IgD-negative memory B cell (primary cell): ENCODE measurements at regions not wholly inside any gene's neighbourhood (a gene's known extent, or its start where the extent isn't known, plus 50 kb on each side); places are given as distances from the start of the nearest gene placed in this dataset.

ENCODE experiments used
- H3K27ac Mint-ChIP-seq, 3 donors: one replicate each; pipeline ENCODE4 v1.8.0; 2020 to 2022; ENCODE audit warnings: mild to moderate bottlenecking in 3 of 3, mixed read lengths in 3 of 3, moderate library complexity in 1 of 3
- H3K27me3 Mint-ChIP-seq: one replicate; pipeline ENCODE4 v1.8.0; 2021; ENCODE audit warnings: mixed read lengths
- H3K36me3 Mint-ChIP-seq: one replicate; pipeline ENCODE4 v1.8.0; 2020; ENCODE audit warnings: mild to moderate bottlenecking, mixed read lengths
- H3K4me1 Mint-ChIP-seq, 3 donors: one replicate each; pipeline ENCODE4 v1.8.0; 2020 to 2022; ENCODE audit warnings: mixed read lengths in 3 of 3, mild to moderate bottlenecking in 1 of 3
- H3K4me3 Mint-ChIP-seq, 4 donors: one replicate each; pipeline ENCODE4 v1.8.0; 2020 to 2022; ENCODE audit warnings: mild to moderate bottlenecking in 4 of 4, mixed read lengths in 4 of 4, moderate library complexity in 3 of 4
- H3K9me3 Mint-ChIP-seq, 3 donors: one replicate each; pipeline ENCODE4 v1.8.0; 2020 to 2021; ENCODE audit warnings: mixed read lengths in 3 of 3, mild to moderate bottlenecking in 1 of 3

GRCh38 chr14:44166611-44167010, 340.5 kb downstream of the FSCB start:
- Mint-ChIP-seq H3K27me3 (no peaks in the 10 kb centered on the region), H3K27ac (no peak overlapping the region), H3K9me3 (peaks cover 0 to 7% (median 5%) of the 10 kb centered on the region in 3 donors), H3K4me1 (no peaks in the 10 kb centered on the region), H3K4me3 (no peak overlapping the region), H3K36me3 (no peaks in the 10 kb centered on the region)

GRCh38 chr14:44165936-44166335, 341.1 kb downstream of the FSCB start:
- Mint-ChIP-seq H3K4me1 (no peaks in the 10 kb centered on the region), H3K27ac (no peak overlapping the region), H3K36me3 (no peaks in the 10 kb centered on the region), H3K9me3 (peaks cover 2 to 7% (median 5%) of the 10 kb centered on the region in 3 donors), H3K4me3 (no peak overlapping the region), H3K27me3 (no peaks in the 10 kb centered on the region)

- H3K4me3 Mint-ChIP-seq: no peak overlapping the region
- H3K4me1 Mint-ChIP-seq: no peaks in the 10 kb centered on the region
- H3K27me3 Mint-ChIP-seq: no peaks in the 10 kb centered on the region
- no peaks in the 10 kb centered on the region for H3K36me3 Mint-ChIP-seq
- H3K9me3 Mint-ChIP-seq: peaks cover 2 to 7% (median 5%) of the 10 kb centered on the region in 3 donors
- no peak overlapping the region for H3K27ac Mint-ChIP-seq
Observed at GRCh38 chr14:44165286-44165685, 341.8 kb downstream of the FSCB start.

GRCh38 chr14:44163946-44164345, 343.1 kb downstream of the FSCB start:
- H3K27me3 Mint-ChIP-seq: no peaks in the 10 kb centered on the region

GRCh38 chr14:44162197-44162596, 344.9 kb downstream of the FSCB start:
- no peaks in the 10 kb centered on the region for H3K4me1 Mint-ChIP-seq
- H3K27me3 Mint-ChIP-seq: no peaks in the 10 kb centered on the region
- H3K4me3 Mint-ChIP-seq: no peak overlapping the region
- no peak overlapping the region for H3K27ac Mint-ChIP-seq
- H3K9me3 Mint-ChIP-seq: peaks cover 2 to 13% (median 5%) of the 10 kb centered on the region in 3 donors
- H3K36me3 Mint-ChIP-seq: no peaks in the 10 kb centered on the region

More at GRCh38 chr14:44163946-44164345, 343.1 kb downstream of the FSCB start:
- peaks cover 2 to 7% (median 5%) of the 10 kb centered on the region in 3 donors for H3K9me3 Mint-ChIP-seq
- H3K27ac Mint-ChIP-seq: no peak overlapping the region
- no peaks in the 10 kb centered on the region for H3K4me1 Mint-ChIP-seq
- H3K36me3 Mint-ChIP-seq: no peaks in the 10 kb centered on the region
- no peak overlapping the region for H3K4me3 Mint-ChIP-seq

GRCh38 chr14:44154874-44155273, 352.2 kb downstream of the FSCB start:
- Mint-ChIP-seq H3K36me3 (no peaks in the 10 kb centered on the region), H3K4me1 (peaks cover 0 to 5% (median 3%) of the 10 kb centered on the region in 3 donors), H3K4me3 (no peak overlapping the region), H3K27ac (no peak overlapping the region), H3K9me3 (peaks cover 3 to 7% (median 7%) of the 10 kb centered on the region in 3 donors), H3K27me3 (no peaks in the 10 kb centered on the region)

- no peak overlapping the region for H3K4me3 Mint-ChIP-seq
- no peaks in the 10 kb centered on the region for H3K27me3 Mint-ChIP-seq
- no peak overlapping the region for H3K27ac Mint-ChIP-seq
- no peaks in the 10 kb centered on the region for H3K36me3 Mint-ChIP-seq
- peaks cover 3 to 7% (median 7%) of the 10 kb centered on the region in 3 donors for H3K9me3 Mint-ChIP-seq
- H3K4me1 Mint-ChIP-seq: peaks cover 0 to 5% (median 3%) of the 10 kb centered on the region in 3 donors
Observed at GRCh38 chr14:44154446-44154845, 352.6 kb downstream of the FSCB start.

- Mint-ChIP-seq H3K4me1 (peaks cover 0 to 5% (median 3%) of the 10 kb centered on the region in 3 donors), H3K4me3 (no peak overlapping the region), H3K9me3 (peaks cover 0 to 7% (median 3%) of the 10 kb centered on the region in 3 donors), H3K27me3 (no peaks in the 10 kb centered on the region), H3K27ac (no peak overlapping the region), H3K36me3 (no peaks in the 10 kb centered on the region)
Observed at GRCh38 chr14:44151130-44151820, 355.8 kb downstream of the FSCB start.

GRCh38 chr14:44149597-44149996, 357.5 kb downstream of the FSCB start:
- Mint-ChIP-seq H3K4me1 (peaks cover 0 to 7% (median 5%) of the 10 kb centered on the region in 3 donors), H3K4me3 (no peak overlapping the region), H3K9me3 (peaks cover 3 to 5% (median 5%) of the 10 kb centered on the region in 3 donors), H3K27me3 (no peaks in the 10 kb centered on the region), H3K36me3 (no peaks in the 10 kb centered on the region), H3K27ac (no peak overlapping the region)

- Mint-ChIP-seq H3K4me1 (peaks cover 0 to 6% (median 0%) of the 10 kb centered on the region in 3 donors), H3K27ac (no peak overlapping the region), H3K27me3 (no peaks in the 10 kb centered on the region), H3K4me3 (no peak overlapping the region), H3K36me3 (no peaks in the 10 kb centered on the region), H3K9me3 (peaks cover 0 to 6% (median 3%) of the 10 kb centered on the region in 3 donors)
Observed at GRCh38 chr14:44142006-44142405, 365.1 kb downstream of the FSCB start.

- Mint-ChIP-seq H3K4me1 (peaks cover 5 to 6% (median 6%) of the 10 kb centered on the region in 3 donors), H3K36me3 (no peaks in the 10 kb centered on the region), H3K9me3 (no peaks in the 10 kb centered on the region), H3K27ac (no peak overlapping the region), H3K27me3 (no peaks in the 10 kb centered on the region), H3K4me3 (peak overlapping the region in 3 of 4 donors; percentile 41 to 59 (median 55))
Observed at GRCh38 chr14:44135972-44136371, 371.1 kb downstream of the FSCB start.

- no peaks in the 10 kb centered on the region for H3K36me3 Mint-ChIP-seq
- H3K9me3 Mint-ChIP-seq: peaks cover 0 to 2% (median 0%) of the 10 kb centered on the region in 3 donors
- no peak overlapping the region for H3K4me3 Mint-ChIP-seq
- H3K27ac Mint-ChIP-seq: no peak overlapping the region
- no peaks in the 10 kb centered on the region for H3K27me3 Mint-ChIP-seq
- peaks cover 5 to 6% (median 6%) of the 10 kb centered on the region in 3 donors for H3K4me1 Mint-ChIP-seq
Observed at GRCh38 chr14:44131861-44132260, 375.2 kb downstream of the FSCB start.

- H3K4me3 Mint-ChIP-seq: peak overlapping the region; percentile 16 to 79 (median 62)
- H3K36me3 Mint-ChIP-seq: peaks cover 9% of the 10 kb centered on the region
- peaks cover 6 to 15% (median 9%) of the 10 kb centered on the region in 3 donors for H3K4me1 Mint-ChIP-seq
- peaks cover 3 to 4% (median 4%) of the 10 kb centered on the region in 3 donors for H3K9me3 Mint-ChIP-seq
- peak overlapping the region in 1 of 3 donors; percentile 48 for H3K27ac Mint-ChIP-seq
- H3K27me3 Mint-ChIP-seq: no peaks in the 10 kb centered on the region
Observed at GRCh38 chr14:44113769-44114730, 393.0 kb downstream of the FSCB start.

GRCh38 chr14:44112774-44113460, 394.2 kb downstream of the FSCB start:
- H3K36me3 Mint-ChIP-seq: peaks cover 10% of the 10 kb centered on the region
- H3K9me3 Mint-ChIP-seq: peaks cover 3 to 5% (median 4%) of the 10 kb centered on the region in 3 donors
- H3K27ac Mint-ChIP-seq: no peak overlapping the region
- peaks cover 6 to 15% (median 9%) of the 10 kb centered on the region in 3 donors for H3K4me1 Mint-ChIP-seq
- H3K27me3 Mint-ChIP-seq: no peaks in the 10 kb centered on the region
- peak overlapping the region in 2 of 4 donors; percentile 51 to 74 for H3K4me3 Mint-ChIP-seq
